Embryonic facial prominence (tissue), 1 donor: ENCODE measurements at regions not wholly inside any gene's neighbourhood (a gene's known extent, or its start where the extent isn't known, plus 50 kb on each side); places are given as distances from the start of the nearest gene placed in this dataset.
"Not testable (repeated sequence)": the region's sequence is repeated elsewhere in the genome, so short reads cannot be mapped to it uniquely, and the experiment has no call there.

Experiments used
- DNase-seq: peaks from one replicate; pipeline ENCODE4 v3.0.0-alpha.2; 2016; ENCODE audit errors: extremely low spot score

DNA sequence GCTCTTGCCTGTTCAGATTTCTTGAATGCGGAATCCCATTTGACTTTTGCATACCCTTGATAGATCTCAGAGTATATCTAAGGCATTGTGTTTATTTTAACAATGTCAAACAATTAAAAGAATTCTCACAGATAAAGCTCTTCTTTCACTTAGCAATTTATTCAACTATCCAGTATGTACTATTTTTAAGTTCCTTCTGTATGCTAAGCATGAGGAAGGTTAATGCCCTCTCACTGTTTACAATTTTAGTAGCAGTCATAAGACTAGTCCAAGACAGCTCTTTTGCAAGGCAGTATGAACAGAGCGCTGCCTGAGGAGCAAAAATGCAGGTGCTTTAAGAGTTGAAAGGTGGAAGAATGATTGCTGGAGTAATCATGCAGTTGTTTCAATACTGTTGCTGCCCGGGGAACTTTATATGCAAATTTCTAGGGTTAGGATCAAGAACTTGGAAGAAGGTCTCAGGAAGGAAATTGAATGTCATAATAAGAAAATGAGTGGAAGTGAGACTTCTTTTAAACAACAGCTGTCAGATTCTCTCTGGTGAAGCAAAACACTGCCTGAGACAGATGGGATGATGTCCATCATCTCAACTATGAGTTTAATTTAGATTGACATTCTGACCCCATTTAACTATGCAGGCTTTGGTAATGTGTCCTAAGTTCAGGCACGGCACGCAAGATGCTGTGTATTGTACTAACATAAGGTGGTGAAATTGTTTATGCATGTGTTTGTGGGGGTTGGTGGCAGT is 1303.5 kb upstream of the CITED2 start:
- DNase-seq, result no peak

DNA sequence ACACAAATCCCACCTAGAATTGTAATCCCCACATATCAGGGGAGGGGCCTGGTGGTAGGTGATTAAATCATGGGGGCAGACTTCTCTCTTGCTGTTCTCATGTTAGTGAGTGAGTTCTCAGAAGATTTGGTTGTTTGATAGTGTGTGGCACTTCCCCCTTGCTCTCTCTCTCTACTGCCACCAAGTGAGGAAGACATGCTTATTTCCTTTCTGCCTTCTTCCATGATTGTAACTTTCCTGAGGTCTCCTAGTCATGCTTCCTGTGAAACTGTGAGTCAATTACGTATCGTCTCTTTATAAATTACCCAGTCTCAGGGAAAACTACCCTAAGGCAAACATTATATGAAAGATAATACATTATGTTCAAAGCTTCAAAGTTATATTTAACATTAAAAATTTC is 1297.5 kb upstream of the CITED2 start:
- no peak for DNase-seq

DNA sequence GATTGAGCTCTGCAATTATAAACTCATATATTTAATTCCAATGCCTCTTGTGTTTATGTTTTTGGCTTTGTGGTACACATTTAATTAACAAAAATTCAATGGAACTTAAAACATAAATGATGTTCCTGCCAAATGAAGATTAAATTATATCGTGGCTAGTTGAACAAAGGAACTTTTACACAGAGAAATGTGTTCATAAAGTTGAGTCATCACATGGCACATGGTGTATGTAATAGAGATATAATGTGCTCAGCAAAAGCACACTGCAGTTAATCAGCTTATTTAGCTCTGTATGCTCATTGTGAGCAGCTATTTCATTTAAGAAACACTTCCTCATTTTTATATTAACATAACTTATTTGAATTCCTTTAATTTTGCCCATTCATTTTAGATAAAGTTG is 1295.6 kb upstream of the CITED2 start:
- no peak for DNase-seq

DNA sequence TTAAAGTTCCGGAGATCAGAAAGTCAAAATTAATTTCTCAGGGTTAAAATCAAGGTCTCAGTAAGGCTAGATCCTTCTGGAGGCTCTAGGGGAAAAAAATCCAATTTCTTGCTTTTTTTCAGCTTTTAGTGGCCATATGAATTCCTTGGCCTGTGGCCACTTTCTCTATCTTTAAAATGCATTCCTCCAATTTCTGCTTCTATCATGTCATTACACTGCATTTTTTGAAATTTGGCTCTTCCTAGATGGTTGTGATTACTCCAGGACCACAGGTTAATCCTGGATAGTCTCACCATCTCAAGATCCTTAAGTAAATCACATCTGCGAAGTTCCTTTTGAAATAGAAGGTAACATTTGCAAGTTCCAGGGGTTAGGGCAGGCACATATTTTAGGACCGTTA is 1294.9 kb upstream of the CITED2 start:
- no peak for DNase-seq

DNA sequence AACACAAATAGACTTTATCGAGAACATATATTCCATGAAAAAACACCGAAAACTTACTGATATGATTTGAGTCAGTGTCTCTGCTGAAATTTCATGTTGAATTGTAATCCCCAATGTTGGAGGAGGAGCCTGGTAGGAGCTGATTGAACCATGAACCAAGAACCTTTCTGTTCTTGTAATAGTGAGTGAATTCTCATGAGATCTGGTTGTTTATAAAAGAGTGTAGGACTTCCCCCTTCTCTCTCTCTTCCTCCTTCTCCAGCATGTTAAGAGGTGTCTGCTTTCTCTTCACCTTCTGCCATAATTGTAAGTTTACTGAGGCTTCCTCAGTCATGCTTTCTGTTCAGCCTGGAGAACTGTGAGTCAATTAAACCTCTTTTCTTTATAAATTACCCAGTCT is 1289.3 kb upstream of the CITED2 start:
- DNase-seq, result no peak

DNA sequence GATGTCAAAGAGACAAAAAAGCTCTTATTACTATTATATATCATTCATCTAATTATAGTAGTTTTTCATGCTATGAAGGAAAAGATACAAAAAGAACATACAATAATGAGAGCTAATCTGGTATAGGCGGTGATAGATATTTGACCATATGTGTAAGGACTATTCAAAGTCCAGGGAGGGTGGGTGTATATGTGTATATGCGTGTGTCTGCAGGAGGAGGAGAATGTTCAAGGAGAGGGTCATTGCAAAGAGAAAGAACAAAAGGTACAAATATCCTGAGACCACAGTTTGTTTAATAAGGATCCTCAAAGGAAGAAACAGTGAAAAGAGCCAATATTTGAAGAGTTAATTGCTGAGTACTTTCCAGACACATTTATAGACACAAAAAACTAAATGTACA is 1288.6 kb upstream of the CITED2 start:
- no peak for DNase-seq

DNA sequence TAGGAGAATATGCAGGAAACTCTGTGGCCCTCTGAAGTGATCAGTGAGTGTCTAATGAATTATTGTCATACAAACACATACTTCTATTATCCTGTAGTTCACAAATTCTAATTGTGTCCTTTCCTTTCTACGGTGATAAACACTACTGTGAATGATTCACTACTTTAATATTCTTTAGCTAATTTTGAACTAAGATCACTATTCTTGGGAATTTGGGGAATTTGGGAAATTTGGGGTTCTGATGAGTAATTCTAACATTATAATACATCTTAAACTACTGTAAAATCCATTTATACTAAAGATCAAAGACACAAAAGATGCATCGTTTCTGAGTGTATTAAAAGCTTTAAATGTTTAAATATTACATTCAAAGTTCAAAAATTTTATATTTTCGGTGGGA is 1287.2 kb upstream of the CITED2 start:
- no peak for DNase-seq

DNA sequence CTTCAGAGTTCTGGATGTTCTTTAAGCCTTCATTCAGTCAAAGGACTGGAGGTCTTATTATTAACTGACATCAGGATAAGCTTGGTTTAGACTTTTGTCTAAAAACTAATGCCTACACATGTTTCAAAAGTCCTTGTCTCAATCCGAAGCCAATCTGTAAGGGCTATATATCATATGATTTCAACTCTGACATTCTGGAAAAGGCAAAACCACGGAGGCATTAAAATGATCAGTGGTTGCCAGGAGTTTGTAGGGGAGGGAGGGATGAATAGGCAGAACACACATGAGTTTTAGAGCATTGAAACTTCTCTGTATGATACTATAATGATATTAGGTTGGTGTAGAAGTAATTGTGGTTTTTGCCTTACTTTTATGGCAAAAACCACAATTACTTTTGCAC is 1285.8 kb upstream of the CITED2 start:
- no peak for DNase-seq

DNA sequence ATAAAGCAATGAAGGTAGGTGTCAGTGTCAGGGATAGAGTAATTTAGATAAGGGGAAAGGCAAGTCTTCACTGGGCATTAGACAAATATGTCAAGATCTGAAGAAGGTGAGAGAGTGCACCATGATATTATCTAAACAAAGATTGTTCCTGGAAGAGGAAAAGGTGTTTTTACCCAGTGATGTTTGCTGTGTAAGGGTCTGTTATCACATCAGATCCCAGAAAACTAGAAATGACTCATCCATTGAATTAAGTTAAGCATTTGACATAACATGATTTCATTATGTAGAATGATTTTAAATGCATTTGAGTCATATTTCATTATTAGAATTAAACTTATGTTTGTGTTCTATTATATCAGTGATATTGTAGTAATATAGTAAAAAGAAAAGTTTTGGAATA is 1279.5 kb upstream of the CITED2 start:
- DNase-seq, result no peak

DNA sequence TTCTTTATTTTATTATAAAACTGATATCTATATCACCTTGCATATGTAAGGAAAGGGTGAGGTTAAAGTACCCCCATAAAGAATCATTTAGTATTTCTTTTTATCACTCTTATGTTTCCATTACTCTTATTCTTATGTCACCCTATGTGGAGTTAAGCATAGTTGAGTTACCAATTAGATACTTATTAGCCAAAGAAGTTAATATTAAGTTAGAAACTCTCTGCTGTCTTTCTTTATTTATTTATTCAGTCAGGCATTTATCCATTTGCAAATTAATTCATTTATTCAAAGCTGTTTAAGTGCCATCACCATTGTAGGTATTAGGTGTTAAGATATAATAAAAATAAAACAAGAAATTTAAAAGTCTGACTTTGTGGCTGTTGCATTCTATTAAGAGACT is 1279.1 kb upstream of the CITED2 start:
- no peak for DNase-seq

DNA sequence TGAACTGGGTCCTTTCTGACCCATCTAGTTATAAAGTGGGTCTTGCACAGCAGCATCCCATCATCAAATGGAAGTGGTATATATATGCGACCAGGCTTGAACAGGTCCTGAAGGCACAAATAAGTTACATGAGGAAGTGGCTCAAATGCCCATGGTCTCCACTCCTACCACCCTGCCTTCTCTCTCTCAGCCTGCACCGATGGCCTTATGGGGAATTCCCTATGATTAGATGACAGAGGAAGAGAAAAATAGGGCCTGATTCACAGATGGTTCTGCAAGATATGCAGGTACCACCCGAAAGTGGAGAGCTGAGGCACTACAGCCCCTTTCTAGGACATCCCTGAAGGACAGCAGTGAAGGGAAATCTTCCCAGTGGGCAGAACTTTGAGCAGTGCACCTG is 1275.1 kb upstream of the CITED2 start:
- not testable (repeated sequence) for DNase-seq

DNA sequence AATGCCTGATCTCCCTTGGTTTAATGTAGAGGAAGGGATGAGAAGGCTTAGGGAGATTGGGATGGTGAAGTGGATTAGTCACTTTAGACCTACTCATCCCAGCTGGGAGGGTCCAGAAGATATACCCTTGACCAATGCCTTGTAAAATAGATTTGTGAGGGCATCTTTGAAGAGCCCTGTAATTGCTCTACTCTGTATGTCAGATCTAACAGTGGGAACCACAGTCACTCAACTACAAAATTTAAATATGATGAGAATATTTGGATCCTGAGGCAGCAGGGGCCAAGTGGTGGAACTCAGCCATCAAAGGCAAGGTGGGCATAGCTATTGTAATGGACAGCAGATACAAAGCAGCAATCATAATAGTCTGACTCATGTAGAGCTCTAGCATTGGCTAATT is 1272.9 kb upstream of the CITED2 start:
- not testable (repeated sequence) for DNase-seq

DNA sequence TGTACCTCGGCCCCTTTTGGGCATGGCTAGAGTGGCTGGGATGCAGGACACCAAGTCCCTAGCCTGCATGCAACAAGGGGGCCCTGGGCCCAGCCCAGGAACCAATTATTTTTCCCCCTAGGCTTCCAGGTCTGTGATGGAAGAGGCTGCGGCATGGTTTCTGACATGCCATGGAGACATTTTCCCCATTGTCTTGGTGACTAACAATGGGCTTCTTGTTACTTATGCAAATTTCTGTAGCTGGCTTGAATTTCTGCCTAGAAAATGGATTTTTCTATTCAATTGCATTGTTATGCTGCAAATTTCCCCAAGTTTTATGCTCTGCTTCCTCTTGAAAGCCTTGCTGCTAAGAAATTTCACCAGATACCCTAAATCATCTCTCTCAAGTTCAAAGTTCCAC is 1269.6 kb upstream of the CITED2 start:
- DNase-seq, result no peak

DNA sequence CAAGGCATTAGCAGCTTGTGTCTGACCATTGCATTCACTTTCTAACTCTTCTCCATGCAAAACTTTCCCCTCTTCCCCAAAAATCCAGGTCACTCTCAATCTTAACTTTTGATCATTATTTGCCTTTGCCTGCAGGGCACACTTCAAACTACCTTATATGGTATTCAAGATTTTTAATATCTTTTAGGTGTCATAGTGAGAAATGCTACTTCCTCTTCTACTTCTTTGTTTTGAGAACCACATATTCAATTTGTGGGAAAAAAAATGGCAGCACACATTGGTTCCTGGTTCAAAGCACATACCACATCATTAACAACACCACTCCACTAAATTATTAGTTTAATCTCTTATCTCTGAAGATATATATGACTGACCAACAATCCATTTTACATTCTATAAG is 1267.0 kb upstream of the CITED2 start:
- no peak for DNase-seq

DNA sequence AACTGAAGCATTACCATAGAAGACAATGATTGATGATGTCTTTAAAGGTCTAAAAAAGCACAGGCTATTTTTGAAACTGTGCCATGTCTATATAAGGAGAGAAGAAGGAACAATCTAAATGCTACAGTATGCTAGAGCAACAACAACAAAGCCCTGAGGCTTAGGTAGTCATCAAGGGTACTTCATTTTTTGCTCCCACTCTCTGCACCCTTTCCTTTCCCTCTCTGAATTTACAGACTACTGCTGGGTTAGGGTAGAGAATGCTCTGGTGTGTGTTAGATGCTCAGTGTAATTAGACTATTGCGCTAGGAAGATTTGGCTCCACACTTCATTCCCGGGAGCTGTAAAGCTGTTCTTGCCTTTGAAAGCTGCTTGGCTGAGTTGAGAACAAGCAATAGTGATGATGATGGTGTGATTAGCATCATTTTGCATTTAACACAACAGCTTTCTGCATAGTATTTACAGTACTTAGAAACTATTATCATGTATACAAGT is 1262.5 kb upstream of the CITED2 start:
- DNase-seq, result no peak

DNA sequence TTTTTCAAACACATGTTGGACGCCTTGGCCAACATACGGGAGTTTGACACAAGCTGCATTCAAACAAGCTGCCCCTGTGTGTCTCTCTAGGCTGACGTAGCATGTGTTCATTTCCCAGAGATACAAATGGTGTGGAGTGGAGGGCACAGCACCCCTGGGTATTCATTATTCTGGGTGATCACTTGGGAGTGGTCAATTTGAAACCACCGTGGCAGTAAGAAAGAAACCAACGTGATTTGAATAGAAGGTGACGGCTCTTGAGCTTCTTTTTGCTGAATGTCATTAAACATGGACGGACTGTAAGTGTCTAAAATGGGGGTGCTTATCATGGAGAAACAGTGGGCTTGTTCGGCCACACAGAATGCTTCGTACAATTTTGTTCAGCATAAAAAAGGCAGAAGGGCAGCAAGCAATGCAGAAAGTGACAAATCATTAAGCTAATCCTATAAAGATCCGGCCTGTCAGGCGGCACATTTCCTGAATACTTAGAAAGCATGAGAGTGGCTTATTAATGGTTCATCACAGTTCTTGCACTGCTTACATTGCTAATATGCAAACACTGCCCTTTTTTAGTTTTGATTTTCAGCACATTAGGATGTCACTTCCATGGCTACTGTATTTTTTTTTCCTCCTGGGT is 1261.9 kb upstream of the CITED2 start:
- DNase-seq, result no peak

DNA sequence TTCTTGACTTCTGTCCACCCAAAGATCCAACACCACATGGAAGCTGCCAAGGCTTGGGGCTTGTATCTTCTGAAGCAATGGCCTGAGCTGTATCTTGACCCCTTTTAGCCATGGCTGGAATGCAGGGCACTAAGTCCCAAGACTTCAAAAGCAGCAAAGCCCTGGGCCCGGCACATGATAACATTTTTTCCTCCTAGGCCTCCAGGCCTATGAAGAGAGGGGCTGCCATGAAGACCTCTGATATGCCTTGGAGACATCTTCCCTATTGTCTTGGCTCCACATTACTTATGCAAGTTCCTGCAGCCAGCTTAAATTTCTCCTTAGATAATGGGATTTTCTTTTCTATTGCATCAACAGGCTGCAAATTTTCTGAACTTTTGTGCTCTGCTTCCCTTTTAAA is 1252.6 kb upstream of the CITED2 start:
- no peak for DNase-seq

DNA sequence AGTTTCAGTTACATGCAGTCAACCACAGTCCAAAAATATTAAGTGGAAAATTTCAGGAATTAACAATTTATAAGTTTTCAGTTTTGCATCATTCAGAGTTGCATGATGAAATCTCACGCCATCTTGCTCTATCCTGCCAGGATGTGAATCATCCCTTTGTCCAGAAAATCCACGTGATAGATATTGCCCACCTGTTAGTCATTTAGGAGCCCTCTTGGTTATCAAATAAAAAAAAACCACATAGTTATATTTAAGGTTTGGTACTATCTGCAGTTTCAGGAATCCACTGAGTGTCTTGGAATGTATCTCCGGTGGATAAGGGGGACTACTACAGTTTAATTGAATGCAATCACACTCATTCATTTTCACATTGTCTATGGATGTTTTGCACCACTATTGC is 1249.0 kb upstream of the CITED2 start:
- no peak for DNase-seq

DNA sequence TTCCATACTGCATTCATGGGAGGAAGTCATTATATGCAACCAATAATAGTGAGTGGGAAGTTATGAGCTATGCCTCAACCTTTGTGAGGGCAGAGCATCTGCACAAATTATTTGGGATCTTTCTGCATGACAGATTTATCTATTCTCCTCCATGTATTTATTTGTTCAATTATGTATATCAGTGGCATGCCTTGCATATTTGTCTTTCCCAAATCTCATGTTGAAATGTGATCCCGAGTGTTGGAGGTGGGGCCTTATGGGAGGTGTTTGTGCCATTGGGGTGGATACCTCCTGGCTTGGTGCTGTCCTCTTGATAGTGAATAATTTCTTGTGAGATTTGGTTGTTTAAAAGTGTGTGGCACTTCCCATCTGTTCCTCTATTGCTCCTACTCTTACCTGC is 1246.0 kb upstream of the CITED2 start:
- DNase-seq, result no peak

DNA sequence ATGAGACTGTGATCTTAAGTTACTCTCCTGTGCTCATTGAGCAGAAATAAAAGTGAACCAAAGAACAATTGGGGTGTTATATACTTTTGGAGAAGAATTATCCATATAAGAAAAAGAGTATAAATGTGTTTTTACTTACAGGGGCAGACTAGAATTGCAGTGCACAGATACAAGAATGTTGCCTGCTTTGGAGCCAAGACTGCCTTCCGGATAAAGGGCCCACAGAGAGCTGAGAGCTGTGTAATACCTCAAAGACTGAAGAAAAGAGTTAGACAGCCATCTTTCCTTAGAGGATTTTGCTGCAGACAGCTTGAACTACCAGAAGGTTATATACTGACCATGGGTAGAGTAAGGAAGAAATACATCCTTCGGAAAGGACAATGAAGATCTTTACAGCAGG is 1235.5 kb upstream of the CITED2 start:
- peak; percentile 9 for DNase-seq

DNA sequence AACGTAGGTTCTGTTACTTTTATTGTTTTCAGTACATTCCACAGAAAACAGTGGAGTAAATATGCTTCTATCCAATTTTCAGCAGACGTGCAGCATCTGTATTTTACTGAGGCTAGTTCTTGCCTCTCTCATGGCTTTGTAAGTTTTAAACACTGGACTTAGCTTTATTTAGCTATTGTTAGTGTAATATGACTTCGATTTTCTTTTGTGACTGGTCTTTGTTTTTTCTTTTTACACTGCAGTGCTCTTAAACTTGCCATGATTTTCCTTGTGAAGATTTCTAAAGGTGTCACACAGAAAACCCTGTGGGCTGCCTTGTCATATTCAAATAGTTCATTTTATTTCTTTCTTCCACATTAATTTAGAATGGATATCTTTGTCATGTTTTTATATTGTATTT is 1234.9 kb upstream of the CITED2 start:
- no peak for DNase-seq

DNA sequence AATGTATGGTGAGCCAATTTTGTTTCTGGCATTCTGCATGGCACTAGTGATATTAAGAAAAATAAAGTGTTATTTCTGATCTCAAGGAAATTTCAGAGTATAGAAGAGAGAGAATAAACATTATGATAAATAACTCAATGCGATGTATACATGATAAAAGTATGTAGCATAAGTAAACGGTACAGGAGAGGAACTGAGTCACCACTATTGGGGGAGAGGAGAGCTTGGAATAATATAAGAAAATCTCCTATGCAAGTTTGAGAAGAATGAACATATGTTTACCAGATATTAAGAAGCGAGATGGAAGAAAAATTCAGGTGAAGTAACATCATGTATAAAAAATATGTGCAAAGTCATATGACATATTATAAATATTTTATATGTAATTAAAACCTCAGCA is 1230.3 kb upstream of the CITED2 start:
- DNase-seq, result no peak

DNA sequence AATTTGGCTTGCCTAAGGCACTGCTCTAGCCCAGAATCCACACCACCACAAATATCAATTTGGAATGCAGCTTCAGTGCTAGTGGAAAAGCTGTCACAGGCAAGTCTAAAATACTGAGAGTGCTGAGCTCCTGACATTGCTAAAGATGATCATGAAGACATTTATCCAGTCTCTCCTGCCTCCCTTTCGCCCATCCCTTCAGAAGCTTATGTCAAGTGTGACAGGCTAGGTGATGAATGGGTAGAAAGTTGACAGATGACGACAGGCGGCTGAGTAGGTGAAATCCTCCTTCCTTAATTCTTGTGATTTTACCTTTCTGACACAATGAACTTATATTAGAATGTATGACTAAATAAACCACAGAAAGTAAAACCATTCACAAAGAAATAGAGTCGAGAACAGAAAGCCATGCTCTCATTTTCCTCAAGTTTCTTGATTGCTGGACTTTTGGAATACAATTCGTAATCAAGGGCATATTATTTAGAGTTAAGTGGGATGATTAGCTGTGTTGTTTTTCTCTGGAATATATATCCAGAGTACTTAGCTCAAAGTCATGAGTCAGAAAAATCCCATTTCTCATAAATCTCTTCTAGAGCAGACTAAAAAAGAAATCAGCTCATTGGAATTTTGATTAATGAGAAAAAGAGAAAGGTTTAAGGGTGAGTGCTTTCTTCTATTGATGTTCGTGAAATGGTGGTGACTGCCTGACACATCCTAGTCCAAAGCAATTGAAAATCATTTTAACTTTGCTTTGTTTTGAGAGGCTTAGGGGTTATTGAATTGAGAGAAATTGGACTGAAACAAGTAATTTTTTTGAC is 1228.2 kb upstream of the CITED2 start:
- DNase-seq, result no peak
